Right ventricle myocardium superior (tissue), 1 donor: ENCODE measurements at regions not wholly inside any gene's neighbourhood (a gene's known extent, or its start where the extent isn't known, plus 50 kb on each side); places are given as distances from the start of the nearest gene placed in this dataset.
"Not testable (repeated sequence)": the region's sequence is repeated elsewhere in the genome, so short reads cannot be mapped to it uniquely, and the experiment has no call there.

Experiments used
- ATAC-seq: fragments of 200-7000 bp; cut with Tn5 transposase; one replicate; pipeline ENCODE4 v1.9.1; 2020; ENCODE audit warnings: mild to moderate bottlenecking; ENCODE audit not compliant: poor library complexity
- DNase-seq: peaks from one replicate; pipeline ENCODE4 v3.0.0-alpha.2; 2020
- intact Hi-C: fragments of 100-400 bp; cut with DNase I; formaldehyde crosslinking; loops from one replicate; pipeline ENCODE4 v1.11.2; 2022
- donor health status: DM: no; HTN: yes; CAD: no; lungs with severe emphysema.

- intact Hi-C loops = no loop called here
- ATAC-seq (no peak), DNase-seq (no peak)
Observed at GRCh38 chr1:184861755-184862336, 107.2 kb upstream of the EDEM3 start.

- intact Hi-C loops = no loop called here
- ATAC-seq (peak; percentile 77), DNase-seq (no peak)
Observed at GRCh38 chr1:184860985-184861754, 106.5 kb upstream of the EDEM3 start.

DNA sequence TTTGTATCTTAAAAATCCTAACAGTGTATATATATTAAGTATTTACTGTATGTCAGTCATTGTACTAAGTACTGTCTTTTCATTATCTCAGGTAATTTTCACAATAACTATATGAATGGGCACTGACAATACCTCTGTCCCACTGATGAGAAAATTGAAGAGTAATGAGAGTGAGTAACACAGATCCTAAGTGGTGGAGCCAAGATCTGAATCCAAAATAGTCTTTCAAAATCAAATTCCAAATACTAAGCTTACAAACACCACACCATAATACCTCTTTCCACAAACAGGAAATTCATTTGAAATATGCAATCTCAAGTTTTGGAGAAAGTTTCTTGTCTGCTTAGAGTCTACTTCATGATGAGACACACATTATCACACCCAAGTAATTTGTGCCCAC lies 105.9 kb upstream of the EDEM3 start:
- ATAC-seq = no peak
- intact Hi-C loops = no loop called here
- DNase-seq = no peak

GRCh38 chr1:184859381-184860105 lies 104.9 kb upstream of the EDEM3 start:
- no peak for DNase-seq
- no peak for ATAC-seq
- intact Hi-C loops = no loop called here

DNA sequence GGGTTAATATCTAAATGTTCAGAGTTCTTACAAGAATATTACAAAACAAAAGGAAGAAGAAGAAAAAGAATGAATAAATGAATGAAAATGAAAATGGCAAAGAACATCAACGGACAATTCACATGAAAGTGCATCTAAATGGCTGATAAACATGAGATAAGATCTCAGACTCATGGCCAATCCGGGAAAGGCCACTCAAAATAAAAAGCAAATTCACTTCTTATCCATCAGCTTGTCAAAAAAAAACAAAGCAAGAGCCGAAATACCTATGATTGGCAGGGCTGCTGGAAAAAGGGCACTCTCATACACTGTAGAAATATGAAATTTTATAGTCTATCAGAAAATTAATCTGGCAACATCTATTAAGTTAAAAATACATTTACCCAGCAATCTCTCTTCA lies 103.6 kb upstream of the EDEM3 start:
- ATAC-seq = no peak
- no peak for DNase-seq
- intact Hi-C loops = no loop called here

DNA sequence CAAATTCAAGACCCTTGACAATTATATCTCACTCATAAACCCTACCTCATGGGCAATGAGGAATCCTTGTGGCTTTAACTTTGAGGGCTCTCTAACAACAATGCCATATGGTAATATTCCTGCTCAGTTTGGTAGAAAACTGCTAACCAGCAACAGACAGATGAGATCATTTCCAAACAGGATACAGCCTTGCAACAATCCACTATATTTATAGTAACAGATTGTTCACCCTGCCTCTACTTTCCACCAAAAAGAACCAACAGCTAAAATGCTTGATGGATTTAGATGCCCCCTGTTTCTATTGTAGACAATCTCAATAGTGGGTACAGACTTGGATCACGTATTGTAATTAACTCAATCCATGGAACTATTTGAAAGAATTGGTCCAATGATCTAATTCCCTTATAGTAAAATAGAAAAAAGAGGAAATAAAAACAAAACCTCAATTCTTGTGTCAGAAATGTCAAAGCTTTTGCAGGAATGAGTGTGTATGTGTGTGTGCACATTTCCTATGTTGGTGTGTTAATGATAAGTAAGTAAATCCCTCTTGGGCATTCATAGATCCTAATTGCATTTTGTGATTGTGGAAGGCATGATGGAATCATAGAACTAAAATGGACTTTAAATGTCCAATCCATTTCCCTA lies 100.0 kb upstream of the EDEM3 start:
- ATAC-seq = peak; percentile 58
- intact Hi-C loops = no loop called here
- no peak for DNase-seq

DNA sequence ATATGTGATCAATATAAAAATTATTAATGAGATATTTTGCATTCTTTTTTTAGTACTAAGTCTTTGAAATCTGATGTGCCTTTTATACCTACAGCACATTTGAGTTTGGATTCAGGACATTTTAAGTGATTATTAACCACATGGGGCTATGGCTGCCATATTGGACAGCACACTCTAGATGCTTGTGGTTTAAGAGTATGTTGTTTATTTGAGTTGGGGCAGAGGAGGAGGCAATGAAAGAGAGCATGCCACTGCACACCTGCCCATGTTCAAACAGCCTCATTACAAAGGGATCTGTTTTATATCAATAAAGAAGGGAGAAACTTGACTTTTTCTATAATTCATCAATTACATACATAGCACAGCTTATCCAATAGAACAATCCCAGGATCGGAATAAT lies 99.4 kb upstream of the EDEM3 start:
- ATAC-seq (no peak), DNase-seq (no peak)
- intact Hi-C loops = no loop called here

DNA sequence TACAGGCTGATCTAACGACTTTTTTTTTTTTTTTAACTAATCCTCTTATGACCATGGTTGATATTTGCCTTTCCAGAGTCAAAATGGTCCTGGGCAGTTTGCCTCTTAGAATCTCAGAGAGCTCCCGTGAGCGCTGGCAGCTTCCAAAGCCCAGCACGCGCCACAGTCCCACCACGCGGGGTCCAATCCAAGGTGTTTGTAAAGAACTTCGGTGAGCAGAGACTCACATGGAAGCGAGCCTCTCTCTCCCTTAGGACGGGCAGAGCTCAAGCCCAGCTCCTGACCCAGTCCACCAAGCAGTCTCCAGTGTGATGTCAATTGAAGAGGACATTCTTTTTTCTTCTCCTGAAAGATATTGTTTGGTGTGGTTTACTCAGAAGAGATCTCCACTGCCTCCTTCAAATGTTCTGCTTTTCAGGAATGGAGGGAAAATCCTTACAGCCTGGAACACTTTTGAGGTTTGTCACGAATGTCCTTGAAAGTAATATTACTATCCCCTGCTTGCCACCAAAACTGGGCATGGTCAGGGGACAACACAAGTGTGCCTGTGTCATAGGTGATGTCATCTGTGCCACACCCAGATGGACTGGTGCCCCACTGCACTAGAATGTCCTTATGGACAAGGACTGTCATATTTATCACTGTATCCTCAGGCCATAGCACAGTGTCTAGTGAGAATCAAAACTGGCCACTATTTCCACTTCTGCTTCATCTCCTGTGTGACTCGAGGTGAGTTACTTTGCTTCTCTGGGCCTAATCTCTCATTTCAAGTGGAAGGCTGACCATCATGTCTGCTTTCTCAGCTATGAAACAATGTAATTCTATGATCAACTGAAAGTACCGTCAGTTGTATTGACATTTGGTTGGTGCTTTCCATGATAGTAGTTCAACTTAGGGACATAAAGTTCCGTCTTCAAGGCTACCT lies 97.4 kb upstream of the EDEM3 start:
- intact Hi-C loops = no loop called here
- ATAC-seq = peak; percentile 36
- no peak for DNase-seq

DNA sequence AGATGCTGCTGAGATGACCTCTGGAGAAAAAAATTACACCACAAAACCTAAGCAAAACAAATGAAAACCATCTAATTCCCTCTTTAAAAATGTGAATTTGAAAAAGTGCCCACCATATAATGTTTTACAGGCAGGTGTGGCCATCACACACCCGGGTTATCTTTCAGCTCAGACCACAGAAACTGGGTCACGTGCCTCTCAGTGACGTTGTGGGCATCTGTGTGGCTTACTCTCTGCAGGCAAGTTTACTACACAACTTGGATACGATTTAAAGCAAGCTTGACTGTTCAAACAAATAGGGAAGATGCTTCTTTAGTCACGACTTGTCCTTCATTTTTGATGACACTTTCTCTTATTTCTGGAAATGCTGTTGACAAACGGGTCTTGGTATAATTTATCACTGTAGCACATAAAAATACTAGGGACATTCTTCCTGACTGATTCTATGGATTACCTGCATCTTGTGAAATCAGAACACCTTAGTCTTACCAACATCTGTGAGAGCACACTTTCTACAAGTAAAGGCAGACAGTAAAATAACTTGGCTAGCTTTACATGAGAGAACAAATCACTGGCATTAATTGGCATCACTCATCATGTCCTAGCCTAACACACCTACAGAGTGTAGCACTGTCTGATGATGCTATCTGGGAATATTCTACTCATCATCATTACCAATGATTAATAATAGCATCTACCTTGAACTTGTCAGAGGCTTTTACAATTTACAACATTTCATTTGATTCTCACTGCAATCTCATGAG lies 89.3 kb upstream of the EDEM3 start:
- ATAC-seq = no peak
- no peak for DNase-seq
- intact Hi-C loops = no loop called here

DNA sequence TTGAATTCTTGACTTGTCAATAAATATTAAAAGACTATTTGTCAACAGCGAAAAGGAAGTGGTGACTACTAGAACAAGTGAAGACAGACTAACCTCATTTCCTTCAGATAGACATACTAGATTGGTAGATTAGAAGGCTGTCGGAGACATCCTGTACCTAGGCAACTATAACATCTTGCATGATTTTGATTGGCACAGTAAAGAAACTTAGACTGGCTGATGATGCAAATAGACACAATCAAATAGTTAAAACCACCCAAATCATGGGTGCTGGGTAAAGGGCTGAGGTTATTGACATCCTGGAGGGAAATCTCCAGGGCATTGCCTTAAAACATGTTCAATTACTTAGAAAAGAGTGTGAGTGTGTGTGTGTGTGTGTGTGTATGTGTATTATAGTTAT lies 85.9 kb upstream of the EDEM3 start:
- no peak for DNase-seq
- ATAC-seq = no peak
- intact Hi-C loops = no loop called here

DNA sequence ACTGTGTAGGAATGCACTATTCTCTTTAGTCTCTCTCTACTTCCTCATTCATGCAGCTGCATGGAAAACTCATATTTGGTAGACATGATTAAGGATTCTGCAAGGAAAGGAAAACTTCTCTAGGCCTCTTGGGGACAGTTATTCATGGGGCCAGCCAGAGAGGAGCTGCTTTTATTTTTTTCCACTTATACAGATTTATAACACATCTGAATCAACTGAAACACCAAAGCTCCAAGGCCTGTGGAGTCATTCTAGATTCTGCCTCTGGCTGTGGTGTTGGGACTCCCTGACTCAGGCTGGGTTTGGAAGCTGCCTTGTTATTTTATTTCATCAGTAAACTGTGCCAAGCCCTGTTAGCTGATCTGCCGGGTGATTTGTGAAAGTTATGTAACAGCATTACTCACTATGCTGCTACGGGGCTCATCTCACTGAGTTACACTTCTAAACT lies 83.9 kb upstream of the EDEM3 start:
- ATAC-seq (peak; percentile 84), DNase-seq (peak; percentile 44)
- intact Hi-C loops = no loop called here

GRCh38 chr1:184836934-184837895 lies 82.6 kb upstream of the EDEM3 start:
- ATAC-seq = peak; percentile 54
- intact Hi-C loops = no loop called here
- DNase-seq = no peak

DNA sequence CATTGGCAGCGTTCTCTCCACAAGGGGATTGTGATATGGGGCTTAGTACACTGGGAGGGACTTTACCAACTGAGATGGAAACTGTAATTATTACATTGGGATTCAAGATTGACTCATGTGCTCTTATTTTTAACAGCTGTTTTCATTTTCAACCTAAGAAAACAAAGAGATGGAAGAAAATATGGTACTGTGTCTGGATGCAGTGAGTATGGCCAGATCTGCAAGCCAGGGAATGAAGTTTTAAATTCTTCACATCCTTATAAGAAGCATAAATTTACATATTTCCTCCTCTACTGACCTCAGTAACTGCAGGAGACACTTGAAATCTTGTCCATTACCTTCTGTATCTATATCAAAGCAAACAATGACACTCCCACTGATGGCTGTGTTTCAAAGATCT lies 81.5 kb upstream of the EDEM3 start:
- DNase-seq (no peak), ATAC-seq (no peak)
- intact Hi-C loops = no loop called here

- not testable (repeated sequence) for ATAC-seq
Observed at GRCh38 chr1:184833994-184834393, 79.3 kb upstream of the EDEM3 start.

DNA sequence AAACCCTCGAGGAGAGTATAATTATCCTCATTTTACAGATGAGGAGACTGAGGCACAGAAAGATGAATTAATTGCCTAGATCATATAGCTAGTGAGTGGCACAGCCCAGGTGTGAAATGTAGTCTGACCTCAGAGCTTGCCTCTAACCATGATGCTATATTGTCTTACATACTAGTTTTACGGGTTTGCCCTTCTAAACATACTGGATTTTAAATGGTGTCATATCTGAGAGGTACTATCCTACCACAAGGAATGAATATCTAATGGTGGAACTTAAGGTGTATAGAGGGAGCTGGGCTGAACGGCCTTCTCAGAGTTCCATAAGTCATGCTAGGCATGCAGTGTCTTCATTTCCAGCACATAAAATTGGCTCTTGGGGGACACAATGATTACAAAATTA lies 77.9 kb upstream of the EDEM3 start:
- ATAC-seq = no peak
- intact Hi-C loops = no loop called here
- DNase-seq = no peak

More at GRCh38 chr1:184833994-184834393, 79.3 kb upstream of the EDEM3 start:
- DNase-seq, intact Hi-C loops: not testable (repeated sequence)

DNA sequence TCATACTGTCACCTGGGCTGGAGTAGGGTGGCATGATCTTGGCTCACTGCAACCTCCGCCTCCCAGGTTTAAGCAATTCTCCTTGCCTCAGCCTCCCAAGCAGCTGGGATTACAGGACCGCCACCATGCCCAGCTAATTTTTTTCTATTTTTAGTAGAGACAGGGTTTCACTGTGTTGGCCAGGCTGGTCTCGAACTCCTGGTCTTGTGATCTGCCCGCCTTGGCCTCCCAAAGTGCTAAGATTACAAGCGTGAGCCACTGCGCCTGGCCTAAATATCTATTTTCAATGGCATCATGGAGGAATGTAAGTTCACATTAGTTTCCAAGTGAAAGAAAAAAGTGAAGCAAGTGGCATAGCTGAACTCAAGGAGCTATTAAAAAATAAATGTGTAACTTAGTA lies 74.8 kb upstream of the EDEM3 start:
- not testable (repeated sequence) for ATAC-seq, DNase-seq
- intact Hi-C loops = loop anchor here (5.0 to 10.0 kb wide), 2 partner anchors 55 to 143 kb away; partner anchors contain the start of gene NIBAN1

DNA sequence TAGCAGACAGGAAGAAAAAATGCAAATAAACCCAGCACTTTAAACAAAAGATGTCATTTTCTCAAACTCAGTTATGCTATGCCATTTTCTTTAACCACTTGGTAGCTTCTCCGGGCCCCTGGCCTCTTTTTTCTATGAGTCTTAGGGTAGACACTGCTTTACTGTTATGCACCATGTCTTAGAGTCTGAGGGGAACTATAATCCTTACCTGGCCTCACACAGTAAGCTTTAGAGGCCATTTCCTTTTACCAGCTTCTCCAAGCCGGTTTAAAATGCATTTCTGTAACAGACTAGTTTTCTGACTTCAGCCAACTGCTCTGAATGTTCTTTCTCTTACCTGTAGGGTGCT lies 73.7 kb upstream of the EDEM3 start:
- intact Hi-C loops = loop anchor here (5.0 to 10.0 kb wide), 2 partner anchors 56 to 144 kb away; partner anchors contain the start of gene NIBAN1
- DNase-seq (no peak), ATAC-seq (peak; percentile 4)
